ENCODE measurements at regions not wholly inside any gene's neighbourhood (a gene's known extent, or its start where the extent isn't known, plus 50 kb on each side); places are given as distances from the start of the nearest gene placed in this dataset.

DNA sequence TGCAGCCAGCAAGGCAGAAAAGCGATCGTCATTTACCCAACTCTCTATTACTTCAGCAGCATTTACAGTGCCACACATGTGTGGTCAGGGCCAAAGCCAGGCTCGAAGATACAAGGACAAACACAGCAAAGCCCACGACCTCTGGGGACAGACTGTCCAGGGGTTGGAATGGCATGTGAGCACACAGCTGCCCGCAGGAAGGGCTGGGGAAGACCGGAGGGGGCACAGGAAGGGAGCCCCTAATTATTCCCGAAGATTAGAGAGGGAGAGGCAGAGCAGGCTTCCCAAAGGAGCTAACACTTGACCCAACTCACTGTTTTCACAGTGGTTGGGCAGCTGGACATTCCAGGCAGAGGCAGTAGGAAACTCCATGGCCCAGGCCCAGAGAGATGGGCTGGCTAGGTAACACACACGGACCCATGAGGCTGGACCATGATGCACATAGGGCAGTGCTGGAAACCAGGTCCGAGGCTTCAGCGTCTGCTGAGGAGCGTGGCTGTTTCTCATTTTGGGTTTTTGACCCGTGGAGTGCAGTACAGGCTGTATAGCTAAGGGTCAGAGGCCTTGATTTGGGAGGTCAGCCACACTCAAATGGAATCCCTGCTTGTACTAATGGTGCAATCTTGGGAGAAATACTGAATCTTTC, 179.8 kb downstream of the FOXO1 start:
- TF ChIP-seq, protein P1, sequence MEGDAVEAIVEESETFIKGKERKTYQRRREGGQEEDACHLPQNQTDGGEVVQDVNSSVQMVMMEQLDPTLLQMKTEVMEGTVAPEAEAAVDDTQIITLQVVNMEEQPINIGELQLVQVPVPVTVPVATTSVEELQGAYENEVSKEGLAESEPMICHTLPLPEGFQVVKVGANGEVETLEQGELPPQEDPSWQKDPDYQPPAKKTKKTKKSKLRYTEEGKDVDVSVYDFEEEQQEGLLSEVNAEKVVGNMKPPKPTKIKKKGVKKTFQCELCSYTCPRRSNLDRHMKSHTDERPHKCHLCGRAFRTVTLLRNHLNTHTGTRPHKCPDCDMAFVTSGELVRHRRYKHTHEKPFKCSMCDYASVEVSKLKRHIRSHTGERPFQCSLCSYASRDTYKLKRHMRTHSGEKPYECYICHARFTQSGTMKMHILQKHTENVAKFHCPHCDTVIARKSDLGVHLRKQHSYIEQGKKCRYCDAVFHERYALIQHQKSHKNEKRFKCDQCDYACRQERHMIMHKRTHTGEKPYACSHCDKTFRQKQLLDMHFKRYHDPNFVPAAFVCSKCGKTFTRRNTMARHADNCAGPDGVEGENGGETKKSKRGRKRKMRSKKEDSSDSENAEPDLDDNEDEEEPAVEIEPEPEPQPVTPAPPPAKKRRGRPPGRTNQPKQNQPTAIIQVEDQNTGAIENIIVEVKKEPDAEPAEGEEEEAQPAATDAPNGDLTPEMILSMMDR (IDR thresholded peaks at IDR 0.05), result no peak
- TF ChIP-seq POLR2A (IDR thresholded peaks at IDR 0.05), result no peak
